GM19372 (cell line): ENCODE measurements at regions not wholly inside any gene's neighbourhood (a gene's known extent, or its start where the extent isn't known, plus 50 kb on each side); places are given as distances from the start of the nearest gene placed in this dataset.

ENCODE experiments used
- ATAC-seq: cut with Tn5 transposase; IDR thresholded peaks from one replicate; pipeline ENCODE4 v1.9.1; 2021; ENCODE audit warnings: mild to moderate bottlenecking, low read depth, moderate library complexity; ENCODE audit not compliant: unreplicated experiment

DNA sequence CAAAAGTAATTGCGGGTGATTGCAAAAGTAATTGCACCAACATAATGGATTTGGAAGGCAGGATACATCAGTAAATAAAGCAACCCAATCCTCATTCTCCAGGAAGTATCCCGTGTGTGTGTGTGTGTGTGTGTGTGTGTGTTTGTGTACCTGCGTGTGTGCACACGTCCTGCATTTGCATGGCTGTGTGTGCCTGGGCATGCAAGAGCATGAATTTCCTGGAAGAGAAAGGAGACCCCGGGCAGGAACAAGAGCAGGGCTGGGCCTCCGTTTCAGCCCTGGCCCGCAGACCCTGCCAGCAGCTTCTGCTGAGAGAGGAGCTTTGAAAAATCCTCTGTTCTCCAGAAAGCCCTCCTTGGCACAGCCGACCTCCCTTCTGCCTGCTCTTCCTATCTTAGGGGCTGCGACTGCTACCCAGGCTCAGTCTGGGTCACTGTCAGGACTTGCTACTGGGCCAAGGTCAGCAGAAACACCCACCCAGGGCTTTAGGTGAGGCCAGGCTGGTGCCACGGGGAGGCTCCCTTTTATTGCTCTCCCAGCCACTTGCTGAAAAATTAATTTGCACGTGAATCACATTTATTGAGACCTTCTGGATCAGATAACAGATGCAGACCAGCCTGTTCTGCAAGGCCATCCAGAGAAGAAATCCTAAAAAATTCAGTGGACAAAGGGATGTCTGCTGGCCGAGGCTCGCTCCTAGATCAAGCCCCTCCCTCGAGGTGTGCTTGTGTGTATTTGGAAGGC, 258.3 kb downstream of the ZNF536 start:
- no peak for ATAC-seq

DNA sequence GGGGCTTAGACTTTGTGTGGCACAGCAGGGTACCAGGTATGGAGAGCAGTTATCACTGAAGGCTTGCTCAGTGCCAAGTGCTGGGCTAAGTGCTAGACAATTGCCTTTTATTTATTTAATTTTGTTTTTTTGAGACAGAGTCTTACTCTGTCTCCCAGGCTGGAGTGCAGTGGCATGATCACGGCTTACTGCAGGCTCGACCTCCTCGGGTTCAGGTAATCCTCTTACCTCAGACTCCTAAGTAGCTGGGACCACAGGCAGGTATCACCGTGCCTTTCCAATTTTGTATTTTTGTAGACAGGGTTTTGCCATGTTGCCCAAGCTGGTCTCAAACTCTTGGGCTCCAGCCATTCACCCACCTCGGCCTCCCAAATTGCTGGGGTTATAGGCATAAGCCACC, 256.9 kb downstream of the ZNF536 start:
- no peak for ATAC-seq

DNA sequence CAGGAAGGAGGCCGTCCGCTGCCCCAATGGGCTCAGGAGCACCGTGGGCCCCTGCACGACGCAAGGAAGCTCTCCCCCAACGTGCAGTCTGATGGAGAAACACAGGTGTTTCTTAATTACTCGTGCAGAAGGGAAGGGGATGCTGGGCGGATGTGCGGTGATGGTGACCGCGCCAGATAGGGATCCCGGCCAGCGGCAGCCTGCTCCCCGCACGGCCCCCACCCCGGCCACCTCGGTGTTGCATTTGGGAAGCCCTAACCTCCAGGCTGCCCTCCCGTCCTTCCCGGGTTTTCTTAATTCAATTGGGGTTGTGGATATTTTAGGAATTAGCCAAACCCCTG, 254.4 kb downstream of the ZNF536 start:
- ATAC-seq: no peak

DNA sequence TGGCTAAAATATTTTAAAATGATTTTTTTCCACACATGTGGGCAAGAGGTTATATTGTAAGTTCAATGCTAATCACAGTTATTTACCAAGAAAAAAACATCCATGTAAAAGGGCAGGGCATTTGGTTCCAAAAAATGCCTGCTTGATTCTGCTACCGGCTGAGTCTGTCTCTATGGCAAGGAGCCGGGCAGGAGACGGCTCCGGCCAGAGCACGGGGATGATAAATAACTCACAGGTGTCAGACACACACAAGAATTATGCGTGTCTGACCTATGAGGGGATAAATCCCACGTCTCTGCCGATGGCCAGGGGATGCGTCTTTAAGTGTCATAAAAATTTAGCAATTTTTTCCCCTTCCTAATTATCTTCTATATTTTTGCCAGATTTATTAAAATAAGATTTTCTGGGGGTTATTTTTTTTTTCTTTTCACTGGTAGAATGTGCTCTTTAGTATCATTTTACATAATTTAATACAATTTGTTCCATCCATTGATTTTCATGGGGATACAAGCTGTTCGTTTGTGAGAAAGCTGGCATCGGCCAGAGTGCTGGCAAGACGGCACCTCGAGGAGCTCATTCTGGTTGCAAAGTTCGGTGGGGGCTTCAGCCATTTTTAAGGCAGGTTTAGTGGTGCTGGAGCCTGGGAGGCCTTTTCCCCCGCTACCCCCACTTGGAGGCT, 253.9 kb downstream of the ZNF536 start:
- ATAC-seq: no peak

DNA sequence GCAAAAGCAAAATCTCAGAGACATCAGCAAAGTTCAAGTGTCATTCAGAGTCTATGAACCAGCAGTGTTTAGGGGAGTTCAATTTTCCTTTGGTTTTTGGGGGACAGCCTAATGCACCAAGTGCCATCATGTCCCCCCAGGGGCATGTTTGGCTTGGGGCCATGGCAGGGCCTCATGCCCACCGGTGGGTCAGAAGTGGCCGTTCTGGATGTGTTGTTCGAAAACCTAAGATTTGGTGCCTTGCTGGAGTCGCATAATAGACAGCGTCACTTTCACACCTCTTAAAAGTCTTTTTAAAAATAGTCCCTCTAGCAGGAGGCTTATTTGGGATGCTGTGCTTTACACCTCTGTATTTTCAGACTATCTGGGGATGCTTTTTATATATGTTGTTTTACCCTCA, 250.1 kb downstream of the ZNF536 start:
- no peak for ATAC-seq

DNA sequence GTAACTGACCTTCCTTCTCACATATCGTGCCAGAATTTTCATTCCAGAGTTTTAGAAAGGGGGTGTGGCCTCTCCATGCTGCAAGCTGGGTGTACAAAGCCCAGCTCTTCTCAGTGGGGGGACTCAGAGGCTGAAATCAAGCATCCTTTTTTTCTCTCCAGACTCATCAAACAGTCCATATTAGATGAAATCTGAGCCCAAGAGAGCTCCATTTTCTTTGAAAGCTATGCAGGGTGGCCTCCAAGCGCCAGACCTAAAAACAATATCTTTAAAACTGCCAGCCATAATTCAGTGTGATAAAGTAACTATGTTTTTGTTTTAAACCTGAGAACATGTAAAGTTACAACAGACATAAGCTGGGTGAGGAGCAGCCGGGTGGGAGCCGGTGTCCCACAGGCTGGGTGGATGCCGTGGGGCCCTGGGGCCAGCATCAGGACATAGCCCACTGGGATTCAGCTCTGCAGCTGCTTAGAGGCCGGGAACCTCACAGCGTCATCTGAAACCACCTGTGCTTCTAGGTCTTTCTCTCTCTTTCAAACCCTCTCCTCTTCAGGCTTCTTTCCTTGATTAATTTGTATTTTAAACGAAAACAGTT, 249.2 kb downstream of the ZNF536 start:
- no peak for ATAC-seq

DNA sequence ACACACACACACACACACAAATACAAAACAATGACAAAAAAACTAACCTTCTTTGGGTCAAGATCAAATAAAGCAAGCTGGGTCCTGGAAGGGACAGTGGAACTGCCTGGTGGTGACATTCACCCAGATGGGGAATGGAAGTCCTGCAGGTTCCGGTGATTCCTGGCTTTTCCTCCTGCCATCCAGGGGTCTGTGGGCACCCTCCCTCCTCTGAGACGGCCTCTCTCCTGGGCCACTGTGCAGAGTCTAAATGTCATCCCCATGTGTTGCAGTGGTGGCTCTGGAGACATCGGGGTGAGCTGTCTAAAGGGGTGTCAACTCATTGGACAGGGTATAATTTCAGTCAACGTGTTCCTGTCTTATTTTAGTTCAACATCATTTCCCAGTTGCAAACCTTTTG, 248.2 kb downstream of the ZNF536 start:
- no peak for ATAC-seq

DNA sequence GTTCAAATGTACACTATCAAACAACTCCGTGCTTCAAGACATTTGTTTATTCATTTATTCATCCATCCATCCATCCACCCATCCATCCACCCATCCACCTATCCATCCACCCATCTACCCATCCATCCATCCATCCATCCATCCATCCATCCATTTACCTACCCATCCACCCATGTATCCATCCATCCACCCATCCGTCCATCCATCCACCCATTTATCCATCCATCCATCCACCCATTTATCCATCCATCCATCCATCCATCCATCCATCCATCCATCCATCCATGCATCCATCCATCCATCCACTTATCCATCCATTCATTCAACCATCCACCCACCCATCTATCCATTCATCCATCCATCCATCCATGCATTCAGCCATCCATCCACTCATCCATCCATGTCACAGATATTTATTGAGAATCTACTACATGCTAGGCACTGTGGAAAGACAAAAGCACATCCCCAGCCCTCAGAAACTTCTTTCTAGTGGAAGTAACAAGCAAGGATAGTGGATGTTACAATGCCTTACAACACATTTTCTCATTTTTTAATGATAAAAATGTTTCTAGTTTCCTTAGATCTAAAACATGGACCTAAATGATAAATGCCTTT, 237.6 kb downstream of the ZNF536 start:
- no peak for ATAC-seq

DNA sequence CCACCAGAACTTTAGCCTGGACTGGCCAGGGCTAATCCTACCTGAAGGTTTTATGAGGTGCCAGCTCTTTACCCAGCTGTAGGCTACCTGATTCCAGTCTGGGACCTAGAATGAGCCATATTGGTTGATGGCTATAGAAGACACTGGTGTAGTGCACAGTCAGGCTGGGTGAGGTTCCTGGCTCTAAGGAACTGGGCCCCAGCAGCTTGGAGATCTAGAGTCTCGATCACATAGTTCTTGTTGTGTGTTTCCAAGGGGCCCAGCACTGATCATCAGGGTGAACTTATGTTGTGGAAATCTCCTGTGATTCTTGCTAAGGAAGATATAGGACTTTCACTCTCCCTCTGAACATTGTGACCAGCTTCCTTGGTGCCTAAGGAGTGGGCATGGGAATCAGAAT, 236.3 kb downstream of the ZNF536 start:
- ATAC-seq: no peak
